HG03039 (cell line): ENCODE measurements at regions not wholly inside any gene's neighbourhood (a gene's known extent, or its start where the extent isn't known, plus 50 kb on each side); places are given as distances from the start of the nearest gene placed in this dataset.

Experiments used
- ATAC-seq: cut with Tn5 transposase; IDR thresholded peaks from one replicate; pipeline ENCODE4 v1.9.1; 2021; ENCODE audit warnings: mild to moderate bottlenecking, moderate library complexity; ENCODE audit not compliant: unreplicated experiment

GRCh38 chr13:58592786-58593185 lies 961.2 kb downstream of the PCDH17 start:
- ATAC-seq = no peak

- no peak for ATAC-seq
Observed at GRCh38 chr13:58594747-58595600, 963.4 kb downstream of the PCDH17 start.

- no peak for ATAC-seq
Observed at GRCh38 chr13:58597552-58597951, 966.0 kb downstream of the PCDH17 start.

- no peak for ATAC-seq
Observed at GRCh38 chr13:58598241-58598640, 966.7 kb downstream of the PCDH17 start.

- ATAC-seq = no peak
Observed at GRCh38 chr13:58611117-58611516, 979.6 kb downstream of the PCDH17 start.

GRCh38 chr13:58617880-58618665 lies 986.5 kb downstream of the PCDH17 start:
- no peak for ATAC-seq

- ATAC-seq = no peak
Observed at GRCh38 chr13:58619396-58620113, 988.0 kb downstream of the PCDH17 start.

- ATAC-seq = no peak
Observed at GRCh38 chr13:58620176-58620575, 988.6 kb downstream of the PCDH17 start.

GRCh38 chr13:58625703-58626389 lies 994.3 kb downstream of the PCDH17 start:
- ATAC-seq = no peak

GRCh38 chr13:58630794-58631193 lies 999.2 kb downstream of the PCDH17 start:
- no peak for ATAC-seq

GRCh38 chr13:58633226-58633625 lies 1001.7 kb downstream of the PCDH17 start:
- no peak for ATAC-seq

GRCh38 chr13:58655086-58655485 lies 1023.5 kb downstream of the PCDH17 start:
- ATAC-seq = no peak

GRCh38 chr13:58660826-58661225 lies 1029.3 kb downstream of the PCDH17 start:
- ATAC-seq = no peak

- no peak for ATAC-seq
Observed at GRCh38 chr13:58666331-58666730, 1034.8 kb downstream of the PCDH17 start.

GRCh38 chr13:58667096-58667495 lies 1035.6 kb downstream of the PCDH17 start:
- no peak for ATAC-seq

- ATAC-seq = no peak
Observed at GRCh38 chr13:58680115-58680514, 1048.6 kb downstream of the PCDH17 start.

GRCh38 chr13:58682616-58683015 lies 1051.1 kb downstream of the PCDH17 start:
- no peak for ATAC-seq

GRCh38 chr13:58687148-58687547 lies 1055.6 kb downstream of the PCDH17 start:
- ATAC-seq = no peak

GRCh38 chr13:58698531-58698930 lies 1067.0 kb downstream of the PCDH17 start:
- ATAC-seq = no peak

GRCh38 chr13:58704953-58705352 lies 1073.4 kb downstream of the PCDH17 start:
- no peak for ATAC-seq

GRCh38 chr13:58706421-58706820 lies 1074.9 kb downstream of the PCDH17 start:
- ATAC-seq = no peak
